Activated CD4-positive, alpha-beta T cell treated with anti-CD3 and anti-CD28 coated beads, Interleukin-10, Interleukin-2, amounts not matched to agents 100 ng/mL and 50 ng/mL, durations not matched to agents 16 hours and 8 hours (primary cell): ENCODE measurements at regions not wholly inside any gene's neighbourhood (a gene's known extent, or its start where the extent isn't known, plus 50 kb on each side); places are given as distances from the start of the nearest gene placed in this dataset.
"Not testable (repeated sequence)": the region's sequence is repeated elsewhere in the genome, so short reads cannot be mapped to it uniquely, and the experiment has no call there.

Experiments used
- DNase-seq: peaks from one replicate; pipeline ENCODE4 v3.0.0-alpha.2; 2020

GRCh38 chr1:82086739-82087138 lies 286.0 kb downstream of the ADGRL2 start:
- no peak for DNase-seq

- no peak for DNase-seq
Measured at GRCh38 chr1:82079607-82080006, 278.9 kb downstream of the ADGRL2 start.

- no peak for DNase-seq
Measured at GRCh38 chr1:82073659-82074058, 272.9 kb downstream of the ADGRL2 start.

- no peak for DNase-seq
Measured at GRCh38 chr1:82073071-82073470, 272.3 kb downstream of the ADGRL2 start.

- no peak for DNase-seq
Measured at GRCh38 chr1:82065916-82066315, 265.2 kb downstream of the ADGRL2 start.

GRCh38 chr1:82064691-82065090 lies 264.0 kb downstream of the ADGRL2 start:
- no peak for DNase-seq

GRCh38 chr1:82062206-82062605 lies 261.5 kb downstream of the ADGRL2 start:
- DNase-seq = no peak

- DNase-seq = no peak
Measured at GRCh38 chr1:82059959-82060358, 259.2 kb downstream of the ADGRL2 start.

- DNase-seq = no peak
Measured at GRCh38 chr1:82057011-82057410, 256.3 kb downstream of the ADGRL2 start.

GRCh38 chr1:82055375-82055774 lies 254.6 kb downstream of the ADGRL2 start:
- DNase-seq = not testable (repeated sequence)

- no peak for DNase-seq
Measured at GRCh38 chr1:82052563-82052962, 251.8 kb downstream of the ADGRL2 start.

GRCh38 chr1:82048596-82048995 lies 247.9 kb downstream of the ADGRL2 start:
- no peak for DNase-seq

- no peak for DNase-seq
Measured at GRCh38 chr1:82045221-82045620, 244.5 kb downstream of the ADGRL2 start.

GRCh38 chr1:82044536-82044935 lies 243.8 kb downstream of the ADGRL2 start:
- DNase-seq = no peak

- no peak for DNase-seq
Measured at GRCh38 chr1:82044111-82044510, 243.4 kb downstream of the ADGRL2 start.

GRCh38 chr1:82042306-82043060 lies 241.7 kb downstream of the ADGRL2 start:
- no peak for DNase-seq
